GM18868 (cell line): ENCODE measurements at regions not wholly inside any gene's neighbourhood (a gene's known extent, or its start where the extent isn't known, plus 50 kb on each side); places are given as distances from the start of the nearest gene placed in this dataset.
"Not testable (repeated sequence)": the region's sequence is repeated elsewhere in the genome, so short reads cannot be mapped to it uniquely, and the experiment has no call there.

ENCODE experiments used
- ATAC-seq: cut with Tn5 transposase; IDR thresholded peaks from one replicate; pipeline ENCODE4 v1.9.1; 2021; ENCODE audit warnings: mild to moderate bottlenecking, moderate library complexity; ENCODE audit not compliant: unreplicated experiment

- not testable (repeated sequence) for ATAC-seq
These were observed 134.1 kb upstream of the BOD1L1 start for GRCh38 chr4:13761581-13761980.

GRCh38 chr4:13762130-13762529, 134.6 kb upstream of the BOD1L1 start:
- ATAC-seq, result no peak

- ATAC-seq, result no peak
These were observed 136.2 kb upstream of the BOD1L1 start for GRCh38 chr4:13763707-13764106.

- ATAC-seq, result no peak
These were observed 138.0 kb upstream of the BOD1L1 start for GRCh38 chr4:13765539-13765938.

GRCh38 chr4:13766761-13767540, 139.4 kb upstream of the BOD1L1 start:
- ATAC-seq, result no peak

- ATAC-seq, result no peak
These were observed 149.8 kb upstream of the BOD1L1 start for GRCh38 chr4:13777341-13777740.

GRCh38 chr4:13778367-13778766, 150.8 kb upstream of the BOD1L1 start:
- ATAC-seq, result no peak

GRCh38 chr4:13782231-13782630, 154.7 kb upstream of the BOD1L1 start:
- ATAC-seq, result no peak

- peak; percentile 73 for ATAC-seq
These were observed 156.4 kb upstream of the BOD1L1 start for GRCh38 chr4:13783800-13784411.

GRCh38 chr4:13793020-13793710, 165.6 kb upstream of the BOD1L1 start:
- ATAC-seq, result no peak

GRCh38 chr4:13794819-13795565, 167.5 kb upstream of the BOD1L1 start:
- ATAC-seq, result no peak

GRCh38 chr4:13797061-13797460, 169.5 kb upstream of the BOD1L1 start:
- ATAC-seq, result no peak

- no peak for ATAC-seq
These were observed 187.7 kb upstream of the BOD1L1 start for GRCh38 chr4:13815231-13815630.

GRCh38 chr4:13816472-13816871, 188.9 kb upstream of the BOD1L1 start:
- ATAC-seq, result no peak

GRCh38 chr4:13821522-13821921, 194.0 kb upstream of the BOD1L1 start:
- no peak for ATAC-seq

- not testable (repeated sequence) for ATAC-seq
These were observed 198.3 kb upstream of the BOD1L1 start for GRCh38 chr4:13825822-13826221.

GRCh38 chr4:13829457-13829856, 201.9 kb upstream of the BOD1L1 start:
- no peak for ATAC-seq

GRCh38 chr4:13830449-13830848, 202.9 kb upstream of the BOD1L1 start:
- no peak for ATAC-seq

GRCh38 chr4:13833171-13833804, 205.8 kb upstream of the BOD1L1 start:
- ATAC-seq, result no peak

GRCh38 chr4:13836946-13837912, 209.7 kb upstream of the BOD1L1 start:
- no peak for ATAC-seq
